ENCODE measurements at regions not wholly inside any gene's neighbourhood (a gene's known extent, or its start where the extent isn't known, plus 50 kb on each side); places are given as distances from the start of the nearest gene placed in this dataset.
"Not testable (repeated sequence)": the region's sequence is repeated elsewhere in the genome, so short reads cannot be mapped to it uniquely, and the experiment has no call there.

- TF ChIP-seq, protein P1, sequence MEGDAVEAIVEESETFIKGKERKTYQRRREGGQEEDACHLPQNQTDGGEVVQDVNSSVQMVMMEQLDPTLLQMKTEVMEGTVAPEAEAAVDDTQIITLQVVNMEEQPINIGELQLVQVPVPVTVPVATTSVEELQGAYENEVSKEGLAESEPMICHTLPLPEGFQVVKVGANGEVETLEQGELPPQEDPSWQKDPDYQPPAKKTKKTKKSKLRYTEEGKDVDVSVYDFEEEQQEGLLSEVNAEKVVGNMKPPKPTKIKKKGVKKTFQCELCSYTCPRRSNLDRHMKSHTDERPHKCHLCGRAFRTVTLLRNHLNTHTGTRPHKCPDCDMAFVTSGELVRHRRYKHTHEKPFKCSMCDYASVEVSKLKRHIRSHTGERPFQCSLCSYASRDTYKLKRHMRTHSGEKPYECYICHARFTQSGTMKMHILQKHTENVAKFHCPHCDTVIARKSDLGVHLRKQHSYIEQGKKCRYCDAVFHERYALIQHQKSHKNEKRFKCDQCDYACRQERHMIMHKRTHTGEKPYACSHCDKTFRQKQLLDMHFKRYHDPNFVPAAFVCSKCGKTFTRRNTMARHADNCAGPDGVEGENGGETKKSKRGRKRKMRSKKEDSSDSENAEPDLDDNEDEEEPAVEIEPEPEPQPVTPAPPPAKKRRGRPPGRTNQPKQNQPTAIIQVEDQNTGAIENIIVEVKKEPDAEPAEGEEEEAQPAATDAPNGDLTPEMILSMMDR (optimal IDR thresholded peaks at IDR 0.05 in 1 of 3, IDR thresholded peaks at IDR 0.05 in 1 of 3, conservative IDR thresholded peaks at IDR 0.05 in 1 of 3; ENCODE audit: extremely low read depth in 1 of 3, insufficient read depth in 2 of 3, low read length in 3 of 3), result not testable (repeated sequence)
- not testable (repeated sequence) for TF ChIP-seq EZH2 (IDR thresholded peaks at IDR 0.05; ENCODE audit: low read length)
Observed at GRCh38 chr4:14426297-14426696, 576.0 kb upstream of the CPEB2 start.
